Loucy (cell line): ENCODE measurements at regions not wholly inside any gene's neighbourhood (a gene's known extent, or its start where the extent isn't known, plus 50 kb on each side); places are given as distances from the start of the nearest gene placed in this dataset.

ENCODE experiments used
- H2AFZ ChIP-seq: fragments of 200-600 bp; sonication (generic); 2 replicates; pipeline ENCODE4 v1.6.0; 2016; ENCODE audit warnings: antibody characterized with exemption, mild to moderate bottlenecking, low read length, moderate library complexity
- H3F3A ChIP-seq: fragments of 200-600 bp; 2 replicates; pipeline ENCODE4 v1.6.0; 2016; ENCODE audit warnings: antibody characterized with exemption, low read depth, mild to moderate bottlenecking
- H3K27me3 ChIP-seq: fragments of 200-600 bp; sonication (generic); 2 replicates; pipeline ENCODE4 v1.6.1; 2014; ENCODE audit warnings: low read length, mild to moderate bottlenecking; ENCODE audit not compliant: insufficient read depth, poor library complexity, severe bottlenecking
- H3K36me3 ChIP-seq: fragments of 200-600 bp; sonication (generic); 2 replicates; pipeline ENCODE4 v1.6.1; 2016; ENCODE audit warnings: low read length; ENCODE audit not compliant: insufficient read depth
- H3K4me1 ChIP-seq: fragments of 200-600 bp; sonication (generic); 2 replicates; pipeline ENCODE4 v1.5.1; 2014; ENCODE audit warnings: low read length, mild to moderate bottlenecking; ENCODE audit not compliant: insufficient read depth, poor library complexity, severe bottlenecking
- H3K4me2 ChIP-seq: fragments of 200-600 bp; sonication (generic); 2 replicates; pipeline ENCODE4 v1.6.0; 2014; ENCODE audit warnings: antibody characterized with exemption, low read length, low read depth, mild to moderate bottlenecking; ENCODE audit not compliant: poor library complexity, severe bottlenecking
- H3K4me3 ChIP-seq: fragments of 200-600 bp; sonication (generic); 2 replicates; pipeline ENCODE4 v1.5.1; 2014; ENCODE audit warnings: low read length, mild to moderate bottlenecking, mixed read lengths; ENCODE audit not compliant: poor library complexity, severe bottlenecking
- H3K79me2 ChIP-seq: fragments of 200-600 bp; sonication (generic); 2 replicates; pipeline ENCODE4 v1.6.1; 2014; ENCODE audit warnings: low read length; ENCODE audit not compliant: insufficient read depth
- H3K9ac ChIP-seq: fragments of 200-600 bp; sonication (generic); 2 replicates; pipeline ENCODE4 v1.6.0; 2014; ENCODE audit warnings: mild to moderate bottlenecking, low read depth, low read length, moderate library complexity; ENCODE audit not compliant: poor library complexity, severe bottlenecking
- H3K9me2 ChIP-seq: fragments of 200-600 bp; sonication (generic); replicated peaks from 2 replicates; pipeline ENCODE4 v1.6.1; 2016; ENCODE audit warnings: low read depth, low read length, mixed read lengths
- H3K9me3 ChIP-seq: fragments of 200-600 bp; sonication (generic); 2 replicates; pipeline ENCODE4 v1.6.1; 2014; ENCODE audit warnings: mild to moderate bottlenecking, antibody characterized with exemption, low read length, low read depth; ENCODE audit not compliant: insufficient read depth
- H4K20me1 ChIP-seq: fragments of 200-600 bp; sonication (generic); 2 replicates; pipeline ENCODE4 v1.6.0; 2014; ENCODE audit warnings: antibody characterized with exemption, low read length, mild to moderate bottlenecking; ENCODE audit not compliant: insufficient read depth, poor library complexity, severe bottlenecking
- EZH2phosphoT487 ChIP-seq: fragments of 200-600 bp; IDR thresholded peaks from 2 replicates; pipeline ENCODE4 v1.6.1; 2018; ENCODE audit warnings: antibody characterized with exemption, mild to moderate bottlenecking, moderate library complexity, borderline replicate concordance
- TF ChIP-seq, protein P1 (sequence below): fragments of 200-600 bp; sonication (generic); conservative IDR thresholded peaks from 2 replicates; pipeline ENCODE4 v1.5.1; 2014; ENCODE audit warnings: mild to moderate bottlenecking, antibody characterized with exemption, low read length

DNA sequence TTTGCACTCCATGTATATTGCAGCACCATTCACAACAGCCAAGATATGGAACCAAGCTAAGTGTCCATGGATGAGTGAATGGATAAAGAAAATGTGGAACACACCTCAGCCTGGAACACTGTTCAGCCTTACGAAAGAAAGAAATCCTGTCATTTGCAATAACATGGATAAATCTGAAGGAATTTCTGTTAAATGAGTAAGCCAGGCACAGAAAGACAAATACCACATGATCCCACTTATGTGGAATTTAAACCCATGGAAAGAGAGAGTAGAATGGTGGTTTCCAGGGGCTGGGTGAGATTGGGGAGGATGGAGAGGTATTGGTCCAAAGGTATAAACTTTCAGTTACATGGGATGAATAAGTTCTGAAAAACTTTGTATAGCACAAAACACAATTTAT, 228.9 kb upstream of the CD180 start:
- Histone ChIP-seq H3K79me2 (no peaks in the 10 kb centered on the region), H3K4me3 (no peak overlapping the region), H3K9me3 (no peaks in the 10 kb centered on the region), H4K20me1 (no peaks in the 10 kb centered on the region), H3K36me3 (no peaks in the 10 kb centered on the region), H3K9ac (no peak overlapping the region), H2AFZ (no peak overlapping the region), H3F3A (no peaks in the 10 kb centered on the region), H3K4me1 (no peaks in the 10 kb centered on the region), H3K27me3 (no peaks in the 10 kb centered on the region), H3K9me2 (no peaks in the 10 kb centered on the region), H3K4me2 (no peak overlapping the region)
- TF ChIP-seq, protein P1, sequence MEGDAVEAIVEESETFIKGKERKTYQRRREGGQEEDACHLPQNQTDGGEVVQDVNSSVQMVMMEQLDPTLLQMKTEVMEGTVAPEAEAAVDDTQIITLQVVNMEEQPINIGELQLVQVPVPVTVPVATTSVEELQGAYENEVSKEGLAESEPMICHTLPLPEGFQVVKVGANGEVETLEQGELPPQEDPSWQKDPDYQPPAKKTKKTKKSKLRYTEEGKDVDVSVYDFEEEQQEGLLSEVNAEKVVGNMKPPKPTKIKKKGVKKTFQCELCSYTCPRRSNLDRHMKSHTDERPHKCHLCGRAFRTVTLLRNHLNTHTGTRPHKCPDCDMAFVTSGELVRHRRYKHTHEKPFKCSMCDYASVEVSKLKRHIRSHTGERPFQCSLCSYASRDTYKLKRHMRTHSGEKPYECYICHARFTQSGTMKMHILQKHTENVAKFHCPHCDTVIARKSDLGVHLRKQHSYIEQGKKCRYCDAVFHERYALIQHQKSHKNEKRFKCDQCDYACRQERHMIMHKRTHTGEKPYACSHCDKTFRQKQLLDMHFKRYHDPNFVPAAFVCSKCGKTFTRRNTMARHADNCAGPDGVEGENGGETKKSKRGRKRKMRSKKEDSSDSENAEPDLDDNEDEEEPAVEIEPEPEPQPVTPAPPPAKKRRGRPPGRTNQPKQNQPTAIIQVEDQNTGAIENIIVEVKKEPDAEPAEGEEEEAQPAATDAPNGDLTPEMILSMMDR = no peak
- TF ChIP-seq EZH2phosphoT487 = no peak

DNA sequence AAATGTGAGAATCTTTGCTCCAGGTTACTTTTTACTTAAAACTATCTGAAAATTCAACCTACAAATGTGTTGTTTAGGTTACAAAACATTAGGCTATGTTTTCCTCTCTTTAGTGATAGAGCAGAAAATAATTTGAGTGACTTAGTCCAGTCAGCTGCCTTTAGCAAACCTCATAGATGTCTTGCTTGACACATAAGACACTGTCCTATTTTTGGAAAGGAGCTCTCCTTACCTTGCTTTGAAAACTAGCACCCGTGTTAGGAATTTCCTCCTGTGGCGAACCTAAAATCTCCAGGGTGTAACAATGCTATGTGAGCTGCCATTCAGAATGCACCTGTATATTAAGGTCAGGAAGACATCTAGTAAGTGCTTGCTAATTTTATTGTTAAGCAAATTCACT, 221.2 kb upstream of the CD180 start:
- H3K9me2 ChIP-seq = no peaks in the 10 kb centered on the region
- H3K4me1 ChIP-seq = no peaks in the 10 kb centered on the region
- H3F3A ChIP-seq = no peaks in the 10 kb centered on the region
- no peaks in the 10 kb centered on the region for H4K20me1 ChIP-seq
- no peaks in the 10 kb centered on the region for H3K79me2 ChIP-seq
- H3K4me2 ChIP-seq = no peak overlapping the region
- H3K9ac ChIP-seq = no peak overlapping the region
- H3K36me3 ChIP-seq = no peaks in the 10 kb centered on the region
- H3K9me3 ChIP-seq = no peaks in the 10 kb centered on the region
- no peaks in the 10 kb centered on the region for H3K27me3 ChIP-seq
- no peak overlapping the region for H2AFZ ChIP-seq
- TF ChIP-seq, protein P1 = no peak
- no peak for TF ChIP-seq EZH2phosphoT487
- H3K4me3 ChIP-seq = no peak overlapping the region

DNA sequence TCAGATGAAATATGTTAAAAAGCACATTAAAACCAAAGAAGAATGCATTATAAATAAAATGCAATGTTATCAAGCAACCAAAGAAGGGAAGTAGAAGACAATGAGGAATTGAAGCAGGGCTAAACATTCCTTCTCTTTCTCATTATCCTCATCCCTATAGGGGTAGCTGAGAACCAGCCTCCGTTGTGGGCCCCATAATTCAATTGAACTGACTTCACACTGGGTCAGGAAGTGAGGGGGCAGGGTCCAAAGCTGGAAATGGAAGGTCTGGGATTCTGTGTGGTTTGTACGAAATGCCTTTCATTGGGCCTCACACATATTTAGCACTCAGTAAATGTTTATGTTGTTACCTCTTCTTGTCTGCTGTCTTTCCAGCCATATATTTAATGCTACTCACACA, 220.4 kb upstream of the CD180 start:
- TF ChIP-seq, protein P1 = no peak
- no peak for TF ChIP-seq EZH2phosphoT487

More for the DNA sequence above, 220.4 kb upstream of the CD180 start:
- H3K27me3 ChIP-seq = no peaks in the 10 kb centered on the region
- no peak overlapping the region for H2AFZ ChIP-seq
- H3F3A ChIP-seq = no peaks in the 10 kb centered on the region
- H3K4me3 ChIP-seq = no peak overlapping the region
- H3K4me2 ChIP-seq = no peak overlapping the region
- no peaks in the 10 kb centered on the region for H4K20me1 ChIP-seq
- H3K9me2 ChIP-seq = no peaks in the 10 kb centered on the region
- no peaks in the 10 kb centered on the region for H3K4me1 ChIP-seq
- H3K9ac ChIP-seq = no peak overlapping the region
- no peaks in the 10 kb centered on the region for H3K9me3 ChIP-seq
- no peaks in the 10 kb centered on the region for H3K79me2 ChIP-seq
- no peaks in the 10 kb centered on the region for H3K36me3 ChIP-seq
